ENCODE measurements at regions not wholly inside any gene's neighbourhood (a gene's known extent, or its start where the extent isn't known, plus 50 kb on each side); places are given as distances from the start of the nearest gene placed in this dataset.

- Histone ChIP-seq H3K4me1 (ENCODE audit: control insufficient read depth in 1 of 2, insufficient read depth in 2 of 2, low read length in 2 of 2) (no peaks in the 10 kb centered on the region), H4K20me1 (ENCODE audit: insufficient read depth, low read length) (no peaks in the 10 kb centered on the region), H3K36me3 (replicated peaks in 1 of 2; ENCODE audit: control insufficient read depth in 1 of 2, insufficient read depth in 2 of 2, low read length in 2 of 2) (no peaks in the 10 kb centered on the region), H2AFZ (ENCODE audit: insufficient read depth, low read depth, low read length, poor library complexity, severe bottlenecking) (no peak overlapping the region), H3K79me2 (ENCODE audit: insufficient read depth, low read length) (no peaks in the 10 kb centered on the region), H3K27ac (ENCODE audit: low read depth in 1 of 2, low read length in 2 of 2) (no peak overlapping the region), H3K4me2 (replicated peaks; ENCODE audit: extremely low read depth, low read length, poor library complexity, severe bottlenecking) (no peak overlapping the region), H3K9ac (ENCODE audit: insufficient read depth, low read length, poor library complexity, severe bottlenecking) (no peak overlapping the region), H3K9me3 (replicated peaks in 1 of 2; ENCODE audit: control insufficient read depth in 1 of 2, insufficient read depth in 1 of 2, low read length in 2 of 2) (no peaks in the 10 kb centered on the region), H3K4me3 (replicated peaks in 1 of 3; ENCODE audit: low read depth in 2 of 3, low read length in 3 of 3) (no peak overlapping the region), H3K27me3 (ENCODE audit: control insufficient read depth in 2 of 2, insufficient read depth in 2 of 2, low read length in 2 of 2) (no peaks in the 10 kb centered on the region)
- WGBS (ENCODE audit: insufficient coverage), result no CpG with 5 or more reads among the region's 4 CpGs
- peaks cover 0 to 8% (median 2%) of the 10 kb centered on the region in 3 donors for H3K27me3 Mint-ChIP-seq (ENCODE audit: low read depth in 3 of 3)
- intact Hi-C loops (cut with micrococcal nuclease), result no loop called here
- no peak for TF ChIP-seq CTCF (IDR thresholded peaks at IDR 0.05)
- DNase-seq, result no peak
- no peaks in the 10 kb centered on the region for H3K36me3 Mint-ChIP-seq
- no peaks in the 10 kb centered on the region for H3K4me1 Mint-ChIP-seq
- no peak overlapping the region for H3K27ac Mint-ChIP-seq
- no peak overlapping the region for H3K4me3 Mint-ChIP-seq
- peaks cover 0 to 4% (median 0%) of the 10 kb centered on the region in 7 donors for H3K9me3 Mint-ChIP-seq
Measured at GRCh38 chr2:7971841-7972240, 710.0 kb upstream of the ID2 start.

- no peaks in the 10 kb centered on the region for H3K27me3 ChIP-seq (ENCODE audit: control insufficient read depth in 2 of 2, insufficient read depth in 2 of 2, low read length in 2 of 2)
- no peak overlapping the region for H3K27ac ChIP-seq (ENCODE audit: low read depth in 1 of 2, low read length in 2 of 2)
- no peaks in the 10 kb centered on the region for H3K79me2 ChIP-seq (ENCODE audit: insufficient read depth, low read length)
- H2AFZ ChIP-seq (ENCODE audit: insufficient read depth, low read depth, low read length, poor library complexity, severe bottlenecking), result no peak overlapping the region
- H3K9me3 ChIP-seq (replicated peaks in 1 of 2; ENCODE audit: control insufficient read depth in 1 of 2, insufficient read depth in 1 of 2, low read length in 2 of 2), result no peaks in the 10 kb centered on the region
- intact Hi-C loops (cut with micrococcal nuclease), result no loop called here
- H3K4me2 ChIP-seq (replicated peaks; ENCODE audit: extremely low read depth, low read length, poor library complexity, severe bottlenecking), result no peak overlapping the region
- H3K4me3 Mint-ChIP-seq, result no peak overlapping the region
- peaks cover 0 to 4% (median 0%) of the 10 kb centered on the region in 7 donors for H3K9me3 Mint-ChIP-seq
- H3K36me3 ChIP-seq (replicated peaks in 1 of 2; ENCODE audit: control insufficient read depth in 1 of 2, insufficient read depth in 2 of 2, low read length in 2 of 2), result no peaks in the 10 kb centered on the region
- H3K27me3 Mint-ChIP-seq (ENCODE audit: low read depth in 3 of 3), result peaks cover 0 to 8% (median 2%) of the 10 kb centered on the region in 3 donors
- H3K36me3 Mint-ChIP-seq, result no peaks in the 10 kb centered on the region
- no peak overlapping the region for H3K9ac ChIP-seq (ENCODE audit: insufficient read depth, low read length, poor library complexity, severe bottlenecking)
- H3K4me1 Mint-ChIP-seq, result no peaks in the 10 kb centered on the region
- no peak overlapping the region for H3K27ac Mint-ChIP-seq
- no peak for TF ChIP-seq CTCF (IDR thresholded peaks at IDR 0.05)
- DNase-seq, result no peak
- no peak overlapping the region for H3K4me3 ChIP-seq (replicated peaks in 1 of 3; ENCODE audit: low read depth in 2 of 3, low read length in 3 of 3)
- no peaks in the 10 kb centered on the region for H3K4me1 ChIP-seq (ENCODE audit: control insufficient read depth in 1 of 2, insufficient read depth in 2 of 2, low read length in 2 of 2)
- 80% methylated on average over 6 of the region's 7 CpGs for WGBS (ENCODE audit: insufficient coverage)
- H4K20me1 ChIP-seq (ENCODE audit: insufficient read depth, low read length), result no peaks in the 10 kb centered on the region
Measured at GRCh38 chr2:7972670-7973069, 709.2 kb upstream of the ID2 start.

All from CD14-positive monocyte (primary cell).